Neural progenitor cell (in vitro differentiated cells): ENCODE measurements at regions not wholly inside any gene's neighbourhood (a gene's known extent, or its start where the extent isn't known, plus 50 kb on each side); places are given as distances from the start of the nearest gene placed in this dataset.

Source experiments
- DNase-seq: peaks from one replicate; pipeline ENCODE4 v3.0.0-alpha.2; 2016; ENCODE audit warnings: low spot score
- H2AFZ ChIP-seq: fragments of 200-600 bp; sonication (generic); replicated peaks from 2 replicates; pipeline ENCODE4 v1.6.1; 2016; ENCODE audit warnings: antibody characterized with exemption
- H3F3A ChIP-seq: fragments of 200-600 bp; sonication (generic); 2 replicates; pipeline ENCODE4 v1.6.1; 2016; ENCODE audit warnings: antibody characterized with exemption, low read depth
- H3K27ac ChIP-seq: fragments of 200-600 bp; sonication (generic); 2 replicates; pipeline ENCODE4 v1.5.1; 2016; ENCODE audit warnings: mild to moderate bottlenecking
- H3K27me3 ChIP-seq: fragments of 200-600 bp; sonication (generic); 2 replicates; pipeline ENCODE4 v1.6.1; 2016; ENCODE audit warnings: mild to moderate bottlenecking, moderate library complexity
- H3K36me3 ChIP-seq: fragments of 200-600 bp; sonication (generic); 2 replicates; pipeline ENCODE4 v1.5.1; 2016
- H3K4me1 ChIP-seq: fragments of 200-600 bp; sonication (generic); 2 replicates; pipeline ENCODE4 v1.6.1; 2016; ENCODE audit warnings: mixed run types
- H3K4me2 ChIP-seq: fragments of 200-600 bp; sonication (generic); 2 replicates; pipeline ENCODE4 v1.6.1; 2016
- H3K4me3 ChIP-seq: fragments of 200-600 bp; sonication (generic); 2 replicates; pipeline ENCODE4 v1.5.1; 2016
- H3K79me2 ChIP-seq: fragments of 200-600 bp; sonication (generic); 2 replicates; pipeline ENCODE4 v1.6.1; 2016; ENCODE audit warnings: low read depth
- H3K9ac ChIP-seq: fragments of 200-600 bp; sonication (generic); 2 replicates; pipeline ENCODE4 v1.6.1; 2016
- H3K9me3 ChIP-seq: fragments of 200-600 bp; sonication (generic); 2 replicates; pipeline ENCODE4 v1.5.1; 2016; ENCODE audit warnings: low read depth
- H4K20me1 ChIP-seq: fragments of 200-600 bp; sonication (generic); 2 replicates; pipeline ENCODE4 v1.6.1; 2016; ENCODE audit warnings: low read depth
- H3K27ac Mint-ChIP-seq: 3 replicates; pipeline ENCODE4 v1.8.0; 2021; ENCODE audit warnings: mixed read lengths
- H3K27me3 Mint-ChIP-seq: 2 replicates; pipeline ENCODE4 v1.8.0; 2022; ENCODE audit warnings: low read depth, mild to moderate bottlenecking, inconsistent platforms, moderate library complexity, mixed read lengths; ENCODE audit not compliant: insufficient read depth
- H3K36me3 Mint-ChIP-seq: 3 replicates; pipeline ENCODE4 v1.8.0; 2021; ENCODE audit warnings: mixed read lengths
- H3K4me1 Mint-ChIP-seq: 3 replicates; pipeline ENCODE4 v1.8.0; 2021; ENCODE audit warnings: mixed read lengths
- H3K4me3 Mint-ChIP-seq: 3 replicates; pipeline ENCODE4 v1.8.0; 2021; ENCODE audit warnings: mild to moderate bottlenecking, moderate library complexity, mixed read lengths
- H3K9me3 Mint-ChIP-seq: 3 replicates; pipeline ENCODE4 v1.8.0; 2020; ENCODE audit warnings: mixed read lengths
- CTCF ChIP-seq: fragments of 200-600 bp; sonication (generic); IDR thresholded peaks from 2 replicates; pipeline ENCODE4 v1.5.1; 2017; ENCODE audit warnings: antibody characterized with exemption, mild to moderate bottlenecking
- EZH2 ChIP-seq: fragments of 200-600 bp; sonication (generic); IDR thresholded peaks from 2 replicates; pipeline ENCODE4 v1.6.1; 2017; ENCODE audit warnings: antibody characterized with exemption, mild to moderate bottlenecking, moderate library complexity
- EZH2phosphoT487 ChIP-seq: fragments of 200-600 bp; sonication (generic); IDR thresholded peaks from 2 replicates; pipeline ENCODE4 v1.6.1; 2017; ENCODE audit warnings: antibody characterized with exemption

- H3F3A ChIP-seq, result no peaks in the 10 kb centered on the region
- no peaks in the 10 kb centered on the region for H3K36me3 ChIP-seq
- H4K20me1 ChIP-seq, result no peaks in the 10 kb centered on the region
- Mint-ChIP-seq H3K27me3 (peaks cover 4% of the 10 kb centered on the region), H3K4me3 (no peak overlapping the region), H3K36me3 (no peaks in the 10 kb centered on the region), H3K27ac (no peak overlapping the region), H3K9me3 (no peaks in the 10 kb centered on the region), H3K4me1 (no peaks in the 10 kb centered on the region)
- no peak for DNase-seq
- no peak overlapping the region for H3K9ac ChIP-seq
- H3K4me1 ChIP-seq, result peaks cover 10% of the 10 kb centered on the region
- H3K79me2 ChIP-seq, result no peaks in the 10 kb centered on the region
- TF ChIP-seq CTCF (no peak), EZH2phosphoT487 (no peak)
- no peak overlapping the region for H3K27ac ChIP-seq
- no peaks in the 10 kb centered on the region for H3K27me3 ChIP-seq
- H2AFZ ChIP-seq, result no peak overlapping the region
- H3K9me3 ChIP-seq, result no peaks in the 10 kb centered on the region
- no peak overlapping the region for H3K4me2 ChIP-seq
- H3K4me3 ChIP-seq, result no peak overlapping the region
These were observed 232.0 kb upstream of the FBXL7 start for GRCh38 chr5:15267966-15268365.

- Histone ChIP-seq H3F3A (no peaks in the 10 kb centered on the region), H3K27ac (no peak overlapping the region), H3K27me3 (no peaks in the 10 kb centered on the region), H2AFZ (no peak overlapping the region), H3K4me3 (no peak overlapping the region), H3K9ac (no peak overlapping the region), H3K79me2 (no peaks in the 10 kb centered on the region), H3K4me1 (peaks cover 10% of the 10 kb centered on the region), H3K36me3 (no peaks in the 10 kb centered on the region), H3K4me2 (no peak overlapping the region), H4K20me1 (no peaks in the 10 kb centered on the region), H3K9me3 (no peaks in the 10 kb centered on the region)
- Mint-ChIP-seq H3K4me1 (no peaks in the 10 kb centered on the region), H3K27ac (no peak overlapping the region), H3K9me3 (no peaks in the 10 kb centered on the region), H3K27me3 (peaks cover 4% of the 10 kb centered on the region), H3K36me3 (no peaks in the 10 kb centered on the region), H3K4me3 (no peak overlapping the region)
- no peak for DNase-seq
- TF ChIP-seq EZH2 (no peak), CTCF (no peak), EZH2phosphoT487 (no peak)
These were observed 233.1 kb upstream of the FBXL7 start for GRCh38 chr5:15266841-15267240.

GRCh38 chr5:15266229-15266628, 233.8 kb upstream of the FBXL7 start:
- no peaks in the 10 kb centered on the region for H4K20me1 ChIP-seq
- Mint-ChIP-seq H3K36me3 (no peaks in the 10 kb centered on the region), H3K4me3 (no peak overlapping the region), H3K27me3 (peaks cover 4% of the 10 kb centered on the region), H3K9me3 (no peaks in the 10 kb centered on the region), H3K4me1 (no peaks in the 10 kb centered on the region), H3K27ac (no peak overlapping the region)
- no peak for TF ChIP-seq CTCF
- no peak for TF ChIP-seq EZH2
- TF ChIP-seq EZH2phosphoT487, result no peak
- no peak overlapping the region for H2AFZ ChIP-seq
- H3K4me3 ChIP-seq, result no peak overlapping the region
- H3K9ac ChIP-seq, result no peak overlapping the region
- no peak overlapping the region for H3K27ac ChIP-seq
- no peak for DNase-seq
- no peaks in the 10 kb centered on the region for H3K9me3 ChIP-seq
- H3K4me2 ChIP-seq, result no peak overlapping the region
- H3K36me3 ChIP-seq, result no peaks in the 10 kb centered on the region
- H3F3A ChIP-seq, result no peaks in the 10 kb centered on the region
- peaks cover 10% of the 10 kb centered on the region for H3K4me1 ChIP-seq
- H3K79me2 ChIP-seq, result no peaks in the 10 kb centered on the region
- no peaks in the 10 kb centered on the region for H3K27me3 ChIP-seq

- Histone ChIP-seq H3K27ac (no peak overlapping the region), H3F3A (no peaks in the 10 kb centered on the region), H3K36me3 (no peaks in the 10 kb centered on the region), H3K79me2 (no peaks in the 10 kb centered on the region), H3K4me2 (no peak overlapping the region), H3K4me3 (no peak overlapping the region), H3K4me1 (peaks cover 10% of the 10 kb centered on the region), H2AFZ (peak overlapping the region; percentile 77), H3K27me3 (no peaks in the 10 kb centered on the region), H3K9ac (no peak overlapping the region), H3K9me3 (no peaks in the 10 kb centered on the region), H4K20me1 (no peaks in the 10 kb centered on the region)
- no peaks in the 10 kb centered on the region for H3K9me3 Mint-ChIP-seq
- H3K36me3 Mint-ChIP-seq, result no peaks in the 10 kb centered on the region
- H3K4me1 Mint-ChIP-seq, result peaks cover 12% of the 10 kb centered on the region
- H3K4me3 Mint-ChIP-seq, result no peak overlapping the region
- H3K27me3 Mint-ChIP-seq, result no peaks in the 10 kb centered on the region
- no peak overlapping the region for H3K27ac Mint-ChIP-seq
- peak; percentile 6 for DNase-seq
- TF ChIP-seq EZH2phosphoT487, result no peak
- no peak for TF ChIP-seq CTCF
- no peak for TF ChIP-seq EZH2
These were observed 236.0 kb upstream of the FBXL7 start for GRCh38 chr5:15263942-15264341.
